ENCODE measurements at regions not wholly inside any gene's neighbourhood (a gene's known extent, or its start where the extent isn't known, plus 50 kb on each side); places are given as distances from the start of the nearest gene placed in this dataset.

DNA sequence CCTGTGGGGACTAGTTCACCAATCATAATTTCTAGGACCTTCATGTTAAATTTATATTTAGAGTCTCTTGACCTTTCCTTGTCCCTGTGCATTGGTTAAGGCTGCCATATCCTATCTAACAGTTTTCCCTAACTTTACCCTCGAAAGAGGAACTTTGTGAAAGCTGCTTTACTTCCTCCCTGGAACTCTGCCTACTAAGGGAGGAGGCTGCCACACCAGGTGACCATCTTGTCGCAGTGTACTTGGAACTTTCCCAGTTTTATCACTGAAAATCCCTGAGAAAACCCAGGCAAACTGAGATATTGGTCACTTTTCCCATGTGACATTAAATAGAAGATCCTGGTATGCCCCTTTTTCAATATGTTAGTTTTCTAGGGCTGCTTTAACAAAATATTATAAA lies 317.6 kb upstream of the TSHZ2 start:
- TF ChIP-seq MAFK (IDR thresholded peaks at IDR 0.05; ENCODE audit: low read depth, low read length), result no peak
- TF ChIP-seq POLR2A (IDR thresholded peaks at IDR 0.05; ENCODE audit: low read depth, low read length), result no peak
- TF ChIP-seq, protein P1, sequence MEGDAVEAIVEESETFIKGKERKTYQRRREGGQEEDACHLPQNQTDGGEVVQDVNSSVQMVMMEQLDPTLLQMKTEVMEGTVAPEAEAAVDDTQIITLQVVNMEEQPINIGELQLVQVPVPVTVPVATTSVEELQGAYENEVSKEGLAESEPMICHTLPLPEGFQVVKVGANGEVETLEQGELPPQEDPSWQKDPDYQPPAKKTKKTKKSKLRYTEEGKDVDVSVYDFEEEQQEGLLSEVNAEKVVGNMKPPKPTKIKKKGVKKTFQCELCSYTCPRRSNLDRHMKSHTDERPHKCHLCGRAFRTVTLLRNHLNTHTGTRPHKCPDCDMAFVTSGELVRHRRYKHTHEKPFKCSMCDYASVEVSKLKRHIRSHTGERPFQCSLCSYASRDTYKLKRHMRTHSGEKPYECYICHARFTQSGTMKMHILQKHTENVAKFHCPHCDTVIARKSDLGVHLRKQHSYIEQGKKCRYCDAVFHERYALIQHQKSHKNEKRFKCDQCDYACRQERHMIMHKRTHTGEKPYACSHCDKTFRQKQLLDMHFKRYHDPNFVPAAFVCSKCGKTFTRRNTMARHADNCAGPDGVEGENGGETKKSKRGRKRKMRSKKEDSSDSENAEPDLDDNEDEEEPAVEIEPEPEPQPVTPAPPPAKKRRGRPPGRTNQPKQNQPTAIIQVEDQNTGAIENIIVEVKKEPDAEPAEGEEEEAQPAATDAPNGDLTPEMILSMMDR (conservative IDR thresholded peaks at IDR 0.05; ENCODE audit: low read depth, low read length), result no peak
- TF ChIP-seq CHD1 (IDR thresholded peaks at IDR 0.05; ENCODE audit: low read depth, low read length), result no peak
- TF ChIP-seq, protein P2, sequence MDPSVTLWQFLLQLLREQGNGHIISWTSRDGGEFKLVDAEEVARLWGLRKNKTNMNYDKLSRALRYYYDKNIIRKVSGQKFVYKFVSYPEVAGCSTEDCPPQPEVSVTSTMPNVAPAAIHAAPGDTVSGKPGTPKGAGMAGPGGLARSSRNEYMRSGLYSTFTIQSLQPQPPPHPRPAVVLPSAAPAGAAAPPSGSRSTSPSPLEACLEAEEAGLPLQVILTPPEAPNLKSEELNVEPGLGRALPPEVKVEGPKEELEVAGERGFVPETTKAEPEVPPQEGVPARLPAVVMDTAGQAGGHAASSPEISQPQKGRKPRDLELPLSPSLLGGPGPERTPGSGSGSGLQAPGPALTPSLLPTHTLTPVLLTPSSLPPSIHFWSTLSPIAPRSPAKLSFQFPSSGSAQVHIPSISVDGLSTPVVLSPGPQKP (IDR thresholded peaks at IDR 0.05; ENCODE audit: borderline replicate concordance, low read depth, low read length), result no peak
- TF ChIP-seq RFX5 (IDR thresholded peaks at IDR 0.05; ENCODE audit: low read depth, low read length), result no peak
- TF ChIP-seq, protein P3, sequence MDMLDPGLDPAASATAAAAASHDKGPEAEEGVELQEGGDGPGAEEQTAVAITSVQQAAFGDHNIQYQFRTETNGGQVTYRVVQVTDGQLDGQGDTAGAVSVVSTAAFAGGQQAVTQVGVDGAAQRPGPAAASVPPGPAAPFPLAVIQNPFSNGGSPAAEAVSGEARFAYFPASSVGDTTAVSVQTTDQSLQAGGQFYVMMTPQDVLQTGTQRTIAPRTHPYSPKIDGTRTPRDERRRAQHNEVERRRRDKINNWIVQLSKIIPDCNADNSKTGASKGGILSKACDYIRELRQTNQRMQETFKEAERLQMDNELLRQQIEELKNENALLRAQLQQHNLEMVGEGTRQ (IDR thresholded peaks at IDR 0.05; ENCODE audit: low read depth, low read length), result no peak
- TF ChIP-seq MAZ (IDR thresholded peaks at IDR 0.05; ENCODE audit: borderline replicate concordance, low read depth, low read length), result no peak
- TF ChIP-seq SMC3 (IDR thresholded peaks at IDR 0.05; ENCODE audit: low read depth, low read length), result no peak
- TF ChIP-seq RAD21 (IDR thresholded peaks at IDR 0.05; ENCODE audit: low read length), result no peak

All from IMR-90 (cell line).